Neural crest cell (in vitro differentiated cells): ENCODE measurements at regions not wholly inside any gene's neighbourhood (a gene's known extent, or its start where the extent isn't known, plus 50 kb on each side); places are given as distances from the start of the nearest gene placed in this dataset.

ENCODE experiments used
- DNase-seq: peaks from one replicate; pipeline ENCODE4 v3.0.0; 2021; ENCODE audit warnings: low read depth, mixed read lengths, low spot score
- H3K27ac Mint-ChIP-seq: one replicate; pipeline ENCODE4 v1.8.0; 2021; ENCODE audit warnings: mild to moderate bottlenecking, mixed read lengths; ENCODE audit not compliant: unreplicated experiment
- H3K27me3 Mint-ChIP-seq: 2 replicates; pipeline ENCODE4 v1.8.0; 2021; ENCODE audit warnings: low read depth, mild to moderate bottlenecking, mixed read lengths
- H3K36me3 Mint-ChIP-seq: 2 replicates; pipeline ENCODE4 v1.8.0; 2021; ENCODE audit warnings: low read depth, mild to moderate bottlenecking, mixed read lengths
- H3K4me1 Mint-ChIP-seq: 2 replicates; pipeline ENCODE4 v1.8.0; 2021; ENCODE audit warnings: mixed read lengths
- H3K4me3 Mint-ChIP-seq: one replicate; pipeline ENCODE4 v1.8.0; 2021; ENCODE audit warnings: mild to moderate bottlenecking, mixed read lengths
- H3K9me3 Mint-ChIP-seq: 2 replicates; pipeline ENCODE4 v1.8.0; 2021; ENCODE audit warnings: mixed read lengths
- CTCF ChIP-seq: fragments of 200-600 bp; sonication (generic); conservative IDR thresholded peaks from 2 replicates; pipeline ENCODE4 v1.5.0; 2021; ENCODE audit warnings: antibody characterized with exemption, mild to moderate bottlenecking

GRCh38 chr20:43825051-43825402 is 89.6 kb upstream of the TOX2 start:
- Mint-ChIP-seq H3K4me1 (peaks cover 8% of the 10 kb centered on the region), H3K4me3 (no peak overlapping the region), H3K27ac (no peak overlapping the region), H3K36me3 (no peaks in the 10 kb centered on the region), H3K27me3 (peaks cover 30% of the 10 kb centered on the region), H3K9me3 (no peaks in the 10 kb centered on the region)
- DNase-seq = no peak
- TF ChIP-seq CTCF = no peak

- peaks cover 30% of the 10 kb centered on the region for H3K27me3 Mint-ChIP-seq
- no peak overlapping the region for H3K27ac Mint-ChIP-seq
- no peak overlapping the region for H3K4me3 Mint-ChIP-seq
- no peak for TF ChIP-seq CTCF
- H3K36me3 Mint-ChIP-seq = no peaks in the 10 kb centered on the region
- H3K4me1 Mint-ChIP-seq = peaks cover 8% of the 10 kb centered on the region
- peak; percentile 16 for DNase-seq
- H3K9me3 Mint-ChIP-seq = no peaks in the 10 kb centered on the region
Observed at GRCh38 chr20:43824309-43825050, 90.2 kb upstream of the TOX2 start.

- H3K36me3 Mint-ChIP-seq = no peaks in the 10 kb centered on the region
Observed at GRCh38 chr20:43821795-43822194, 92.9 kb upstream of the TOX2 start.

DNA sequence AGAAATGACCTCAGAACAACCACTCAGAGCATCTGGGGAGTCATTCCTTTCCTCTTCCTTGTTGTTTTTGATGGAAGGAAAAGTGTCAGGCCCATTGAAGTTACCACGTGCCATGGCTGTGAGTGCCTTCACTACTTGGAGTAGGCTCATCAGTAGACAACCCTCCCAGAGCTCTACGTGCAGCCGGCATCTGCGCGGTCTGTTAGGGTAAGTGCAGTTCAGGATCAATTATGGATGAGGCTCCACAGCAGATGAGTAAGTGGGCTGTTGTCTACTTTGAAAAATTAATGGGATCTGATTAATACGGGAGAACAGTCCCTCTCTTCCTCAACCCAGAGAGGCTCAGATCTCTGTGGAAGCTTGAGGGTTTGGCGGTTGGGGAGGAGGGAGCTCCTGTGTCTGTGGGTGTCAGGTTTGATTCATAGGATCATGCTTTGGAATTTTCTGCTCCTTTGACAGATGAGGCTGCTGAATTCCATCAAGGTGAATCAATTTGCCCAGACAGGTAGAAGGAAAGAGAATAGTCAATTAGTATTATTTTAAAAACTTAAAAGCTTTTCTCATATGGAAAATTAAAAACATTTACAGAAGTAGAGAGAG is 93.8 kb upstream of the TOX2 start:
- no peaks in the 10 kb centered on the region for H3K9me3 Mint-ChIP-seq
- H3K27me3 Mint-ChIP-seq = peaks cover 11% of the 10 kb centered on the region
- H3K36me3 Mint-ChIP-seq = no peaks in the 10 kb centered on the region
- no peak overlapping the region for H3K4me3 Mint-ChIP-seq
- TF ChIP-seq CTCF = no peak
- H3K4me1 Mint-ChIP-seq = peaks cover 8% of the 10 kb centered on the region
- DNase-seq = no peak
- no peak overlapping the region for H3K27ac Mint-ChIP-seq

More at GRCh38 chr20:43821795-43822194, 92.9 kb upstream of the TOX2 start:
- H3K4me3 Mint-ChIP-seq = no peak overlapping the region
- peaks cover 15% of the 10 kb centered on the region for H3K27me3 Mint-ChIP-seq
- no peaks in the 10 kb centered on the region for H3K9me3 Mint-ChIP-seq
- DNase-seq = no peak
- TF ChIP-seq CTCF = no peak
- H3K4me1 Mint-ChIP-seq = peaks cover 8% of the 10 kb centered on the region
- no peak overlapping the region for H3K27ac Mint-ChIP-seq

DNA sequence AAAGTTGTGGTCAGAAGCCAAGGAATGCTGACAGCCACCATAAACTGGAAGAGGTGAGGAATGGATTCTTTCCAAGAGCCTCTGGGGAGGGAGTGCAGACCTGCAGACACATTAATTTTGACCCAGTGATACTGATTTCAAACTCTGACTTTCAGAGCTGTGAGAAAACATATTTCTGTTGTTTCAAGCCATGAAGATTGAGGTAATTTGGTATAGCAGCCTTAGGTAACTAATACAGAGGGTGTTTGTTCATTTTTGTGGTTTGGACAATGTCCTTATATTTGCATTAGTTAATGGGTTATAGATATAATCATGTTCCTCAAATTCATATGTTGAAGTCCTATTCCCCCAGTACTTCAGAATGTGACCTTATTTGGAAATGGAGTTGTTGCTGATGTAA is 85.4 kb upstream of the GTSF1L start:
- Mint-ChIP-seq H3K4me3 (no peak overlapping the region), H3K36me3 (peaks cover 5% of the 10 kb centered on the region), H3K4me1 (no peaks in the 10 kb centered on the region), H3K27me3 (no peaks in the 10 kb centered on the region), H3K9me3 (peaks cover 10% of the 10 kb centered on the region), H3K27ac (no peak overlapping the region)
- DNase-seq = no peak
- TF ChIP-seq CTCF = no peak
